HG02610 (cell line): ENCODE measurements at regions not wholly inside any gene's neighbourhood (a gene's known extent, or its start where the extent isn't known, plus 50 kb on each side); places are given as distances from the start of the nearest gene placed in this dataset.
A peak's percentile ranks its signal among the peaks of the same experiment; 100 is the strongest.
"Not testable (repeated sequence)": the region's sequence is repeated elsewhere in the genome, so short reads cannot be mapped to it uniquely, and the experiment has no call there.

Source experiments
- ATAC-seq: cut with Tn5 transposase; IDR thresholded peaks from one replicate; pipeline ENCODE4 v1.9.1; 2021; ENCODE audit warnings: mild to moderate bottlenecking, moderate library complexity; ENCODE audit not compliant: unreplicated experiment

DNA sequence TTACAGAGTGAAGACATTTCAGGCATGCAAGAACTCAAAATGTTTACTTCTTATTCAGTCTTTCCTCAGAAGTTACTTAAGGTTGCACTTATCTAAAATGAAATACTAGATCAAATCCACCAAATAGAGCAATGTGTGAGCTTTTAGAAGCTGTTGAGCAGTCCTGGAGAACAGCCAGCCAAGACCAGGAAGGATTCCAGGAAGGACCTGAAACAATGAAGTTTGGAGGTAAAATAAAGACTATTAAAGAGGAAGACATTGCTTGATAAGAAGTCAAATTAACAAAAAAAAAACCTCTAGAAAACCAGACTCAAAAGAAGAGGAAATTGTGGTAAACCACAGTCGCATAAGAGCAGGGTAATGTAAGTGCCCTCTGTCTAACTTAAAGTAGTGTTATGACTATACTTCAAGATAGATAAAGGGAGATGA, 156.2 kb upstream of the S1PR3 start:
- peak; percentile 85 for ATAC-seq

GRCh38 chr9:88835772-88836171, 155.5 kb upstream of the S1PR3 start:
- ATAC-seq: no peak

- no peak for ATAC-seq
Observed at GRCh38 chr9:88837731-88838130, 153.5 kb upstream of the S1PR3 start.

DNA sequence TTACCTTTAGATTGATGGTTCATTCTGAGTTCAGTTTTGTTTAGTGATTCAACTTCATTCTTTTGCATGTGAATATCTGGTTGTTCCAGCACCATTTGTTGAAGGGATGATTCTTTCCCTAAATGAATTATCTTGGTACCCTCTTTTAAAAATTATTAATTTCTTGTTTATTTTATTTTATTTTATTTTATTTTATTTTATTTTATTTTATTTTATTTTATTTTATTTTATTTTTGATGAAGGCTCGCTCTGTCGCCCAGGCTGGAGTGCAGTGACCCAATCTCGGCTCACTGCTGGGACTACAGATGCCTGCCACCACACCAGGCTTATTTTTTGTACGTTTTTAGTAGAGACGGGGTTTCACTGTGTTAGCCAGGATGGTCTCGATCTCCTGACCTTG, 141.4 kb upstream of the S1PR3 start:
- not testable (repeated sequence) for ATAC-seq

- ATAC-seq: no peak
Observed at GRCh38 chr9:88852794-88853193, 138.5 kb upstream of the S1PR3 start.

DNA sequence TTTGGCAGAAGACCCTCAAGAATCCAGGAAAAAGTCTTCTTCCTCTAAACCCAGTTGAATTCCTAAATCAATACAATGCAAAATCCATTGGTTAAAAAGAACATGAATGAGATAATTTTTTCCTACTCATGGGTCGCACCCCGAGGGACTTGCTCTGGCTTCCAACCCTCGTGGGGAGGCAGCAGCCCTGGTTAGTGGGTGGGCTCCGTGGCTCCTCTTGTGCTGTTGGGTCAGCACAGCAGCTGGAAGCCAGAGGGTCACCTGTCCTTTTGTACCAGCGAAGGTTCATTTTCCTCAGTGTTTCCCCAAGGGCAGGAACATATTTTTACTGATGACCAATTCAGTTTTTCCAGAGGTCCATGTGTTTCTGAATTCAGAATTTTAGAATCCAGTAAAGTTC, 120.6 kb upstream of the S1PR3 start:
- no peak for ATAC-seq

DNA sequence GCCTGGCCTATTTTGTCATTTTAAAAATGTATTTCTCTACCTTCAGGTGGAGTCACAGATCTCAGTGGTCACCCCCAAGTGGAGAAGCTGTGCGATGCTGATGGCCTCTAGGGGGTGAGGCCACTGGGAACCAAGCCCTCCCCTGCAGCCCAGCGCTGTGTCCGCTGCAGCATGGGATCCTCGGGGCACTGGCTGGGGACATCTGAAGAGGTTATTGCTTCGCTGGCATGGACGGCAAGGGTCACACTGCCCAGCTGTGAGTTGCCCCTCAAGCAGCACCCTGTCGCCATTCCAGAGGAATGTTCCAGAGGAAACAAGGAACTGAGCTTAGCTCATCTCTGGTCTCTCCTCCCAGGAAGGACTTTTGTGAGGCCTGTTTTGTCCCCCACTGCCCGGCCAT, 119.6 kb upstream of the S1PR3 start:
- ATAC-seq: no peak

DNA sequence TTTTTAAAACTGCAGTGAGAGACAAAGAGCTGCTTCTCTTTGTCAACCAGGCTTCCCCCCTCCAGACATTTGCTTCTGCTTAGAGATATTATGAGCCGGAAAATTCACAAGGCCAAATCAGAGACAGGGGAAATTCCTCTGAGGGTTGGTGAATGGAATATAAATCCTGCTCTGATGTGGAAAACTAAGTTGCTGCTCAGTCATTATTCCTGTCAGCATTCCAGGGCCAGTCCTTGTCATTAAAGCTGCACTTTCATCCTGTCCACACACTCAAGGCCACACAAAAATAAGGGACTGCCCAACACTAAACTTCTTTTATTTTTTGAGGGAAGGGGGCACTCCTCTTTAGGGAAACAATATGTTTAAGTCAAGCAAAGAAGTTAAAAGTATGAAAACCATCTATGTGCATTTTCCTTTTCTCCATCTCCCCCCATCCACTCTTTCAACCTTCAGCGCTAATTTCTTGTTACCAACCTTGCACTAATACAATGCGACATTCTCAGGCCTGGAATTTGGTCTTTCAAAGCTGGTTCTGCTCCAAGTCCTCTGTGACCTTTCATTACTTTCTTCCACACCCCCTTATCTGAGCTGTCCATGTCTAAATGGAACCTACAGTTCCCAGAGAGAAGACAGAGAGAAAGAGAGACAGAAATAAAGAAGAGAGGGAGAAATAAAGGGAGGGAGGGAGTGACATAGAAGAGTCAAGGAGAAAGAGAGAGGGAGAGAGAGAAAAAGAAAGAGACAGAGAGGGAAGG, 118.9 kb upstream of the S1PR3 start:
- ATAC-seq: no peak

DNA sequence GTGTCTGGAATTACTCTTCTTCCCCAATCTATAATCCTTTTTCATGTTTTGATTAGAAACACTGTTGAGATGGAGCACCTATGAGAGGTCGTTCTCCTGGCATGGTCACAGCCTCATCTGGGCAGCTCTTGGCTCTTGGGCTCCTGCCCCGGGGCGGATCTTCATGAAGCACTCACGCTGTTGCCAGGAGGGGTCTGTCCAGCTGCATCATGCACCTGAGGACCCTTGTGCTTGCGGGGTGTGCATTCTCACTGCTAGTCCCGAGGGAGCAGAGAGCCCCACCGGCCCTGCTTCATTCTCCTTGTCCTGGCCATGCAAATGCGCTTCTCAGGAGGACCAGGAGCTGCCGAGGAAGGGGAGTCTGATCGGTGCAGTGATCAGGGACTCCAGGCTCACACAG, 117.6 kb upstream of the S1PR3 start:
- no peak for ATAC-seq

DNA sequence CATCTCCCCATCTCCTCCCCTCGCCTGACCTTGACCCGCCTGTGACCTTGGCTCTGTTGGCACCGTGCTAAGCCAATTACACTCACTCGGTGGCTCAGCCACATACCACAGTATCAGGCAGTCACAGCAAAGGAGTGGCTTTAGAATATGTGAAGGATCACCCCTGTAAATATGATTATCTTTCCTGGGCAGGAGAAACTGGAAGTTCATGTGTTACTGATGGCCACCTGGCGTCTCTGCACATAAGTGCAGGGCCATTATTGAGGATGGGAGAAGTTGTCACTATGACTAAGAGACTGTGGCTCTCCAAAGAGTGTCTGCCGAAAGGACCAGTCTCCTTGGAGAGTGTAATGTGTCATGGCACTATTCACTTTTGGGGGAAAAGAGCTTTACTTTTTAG, 116.9 kb upstream of the S1PR3 start:
- ATAC-seq: no peak

GRCh38 chr9:88875400-88876120, 115.7 kb upstream of the S1PR3 start:
- ATAC-seq: no peak

- ATAC-seq: no peak
Observed at GRCh38 chr9:88880199-88880598, 111.1 kb upstream of the S1PR3 start.

GRCh38 chr9:88884291-88884690, 107.0 kb upstream of the S1PR3 start:
- ATAC-seq: not testable (repeated sequence)

GRCh38 chr9:88886762-88887161, 104.5 kb upstream of the S1PR3 start:
- not testable (repeated sequence) for ATAC-seq

DNA sequence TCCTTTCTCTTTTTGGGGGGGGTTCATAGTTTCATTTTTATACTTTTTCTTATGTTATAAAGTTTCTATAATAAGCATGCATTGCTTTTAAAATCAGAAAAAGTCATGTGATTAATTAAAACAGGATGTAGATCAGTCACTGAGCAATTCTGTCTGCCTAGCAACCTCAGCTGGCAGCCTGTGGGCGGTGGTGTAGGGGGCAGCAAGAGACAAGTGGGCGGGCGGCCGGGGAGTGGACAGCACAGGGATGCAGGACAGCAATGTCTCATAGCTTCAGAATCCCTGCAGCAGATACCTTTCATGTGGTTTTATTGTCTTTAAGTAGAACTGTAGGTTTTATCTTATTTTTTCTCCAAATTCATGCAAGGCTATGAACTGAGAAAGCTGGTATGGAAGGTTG, 101.9 kb upstream of the S1PR3 start:
- no peak for ATAC-seq

DNA sequence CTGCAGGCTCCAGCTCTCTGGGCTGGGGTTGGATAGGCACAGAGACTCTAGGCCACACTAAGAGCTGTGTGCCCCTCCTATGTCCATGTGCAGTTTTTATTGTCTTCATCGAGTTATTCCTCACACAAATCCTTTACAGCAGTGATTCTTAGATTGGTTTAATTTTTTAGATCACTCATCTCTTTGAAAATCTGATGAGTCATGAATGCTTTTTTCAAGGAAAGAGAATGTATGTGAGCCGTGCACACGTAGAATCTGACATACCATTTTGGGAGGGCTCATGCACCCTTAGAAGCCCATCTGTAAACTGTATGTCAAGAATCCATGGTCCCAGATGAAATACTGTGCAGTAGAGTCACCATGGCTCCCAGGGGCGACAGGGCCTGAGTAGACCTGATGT, 100.7 kb upstream of the S1PR3 start:
- no peak for ATAC-seq

- no peak for ATAC-seq
Observed at GRCh38 chr9:88891040-88891439, 100.2 kb upstream of the S1PR3 start.

- ATAC-seq: no peak
Observed at GRCh38 chr9:88892724-88893123, 98.5 kb upstream of the S1PR3 start.

- ATAC-seq: no peak
Observed at GRCh38 chr9:88897081-88897480, 94.2 kb upstream of the S1PR3 start.

DNA sequence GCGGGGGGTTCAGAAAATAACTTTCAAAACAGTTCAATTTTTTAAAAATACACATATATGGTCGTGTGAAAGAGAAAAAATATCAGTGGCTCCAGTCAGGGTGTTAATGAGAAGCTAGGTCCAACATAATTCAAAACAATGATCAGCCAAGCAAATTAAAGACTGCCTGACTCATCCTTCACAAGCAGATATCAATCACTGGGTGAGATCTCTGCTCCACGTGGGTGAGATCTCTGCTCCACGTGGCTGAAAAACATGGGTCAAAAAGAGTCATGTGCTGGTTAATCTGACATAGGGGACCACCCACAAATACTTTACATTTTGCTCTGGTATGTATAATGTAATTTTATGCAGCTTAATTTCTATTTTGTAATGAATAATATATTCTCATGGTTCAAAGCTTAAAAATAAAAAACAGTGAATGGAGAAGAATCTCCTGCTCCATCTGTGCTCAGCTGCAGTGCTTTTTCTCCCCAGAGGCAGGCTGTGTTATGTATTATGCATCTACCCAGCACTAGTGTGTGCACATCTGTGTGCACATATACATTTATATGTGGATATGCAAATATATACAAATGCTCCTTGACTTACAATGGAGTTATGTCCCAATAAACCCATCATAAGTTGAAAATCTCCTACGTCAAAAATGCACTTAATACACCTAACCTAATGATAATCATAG, 93.1 kb upstream of the S1PR3 start:
- no peak for ATAC-seq

DNA sequence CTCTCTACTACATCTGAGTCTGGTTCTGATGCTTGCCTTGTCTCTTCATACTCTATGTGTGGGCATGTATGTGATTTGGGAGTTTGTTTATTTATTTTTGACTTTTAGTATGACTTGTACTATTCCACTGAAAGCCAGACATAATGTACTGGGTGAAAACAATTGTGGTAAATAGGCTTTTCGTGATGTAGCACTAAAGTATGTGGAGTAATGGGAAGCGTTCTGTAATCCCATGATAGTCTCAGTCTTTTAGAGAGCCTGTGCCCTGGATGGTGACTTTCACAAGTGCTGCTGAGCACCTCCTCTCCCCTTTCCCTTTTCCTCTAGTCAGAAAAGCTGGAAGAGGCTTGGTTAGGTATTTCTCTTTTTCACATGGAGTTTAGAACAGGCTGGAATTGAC, 85.8 kb upstream of the S1PR3 start:
- ATAC-seq: no peak

DNA sequence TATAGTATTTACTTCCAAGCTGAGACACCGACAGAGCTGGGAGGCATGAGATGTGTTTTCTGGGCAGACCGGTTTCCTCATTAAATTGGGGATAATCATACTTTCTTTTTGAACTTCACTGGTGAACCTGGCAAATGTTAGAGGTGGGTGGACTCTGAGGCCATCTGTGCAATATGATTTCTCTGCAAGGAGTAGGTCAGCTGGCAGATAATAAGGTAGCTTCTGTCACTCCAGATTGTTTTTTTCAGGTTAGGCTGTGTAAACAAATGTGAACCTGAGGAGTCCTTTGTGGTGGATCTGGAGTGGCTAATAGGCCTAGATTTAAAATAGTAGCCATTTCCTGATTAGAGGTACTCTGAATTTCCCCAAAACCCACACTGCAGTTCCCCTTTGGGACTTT, 75.4 kb upstream of the S1PR3 start:
- ATAC-seq: no peak
